ENCODE measurements at regions not wholly inside any gene's neighbourhood (a gene's known extent, or its start where the extent isn't known, plus 50 kb on each side); places are given as distances from the start of the nearest gene placed in this dataset.

DNA sequence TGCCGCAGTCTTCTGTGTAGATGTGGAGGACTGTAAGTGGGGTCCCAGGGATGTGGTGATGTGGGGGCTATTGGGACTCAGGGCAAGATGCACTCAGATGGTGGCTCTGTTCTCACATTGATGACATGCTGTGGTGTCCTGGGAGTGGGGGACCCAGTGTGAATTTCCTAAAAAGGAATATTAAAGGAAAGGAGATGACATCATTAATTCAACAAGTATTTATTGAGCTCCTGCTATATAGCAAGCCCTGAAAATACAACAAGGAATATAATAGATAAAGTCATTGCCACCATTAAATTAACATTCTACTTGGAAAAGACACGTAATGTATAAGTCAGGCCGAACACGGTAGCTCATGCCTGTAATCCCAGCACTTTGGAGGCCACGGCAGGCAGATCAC, 61.9 kb upstream of the MNX1 start:
- Histone ChIP-seq H3K27me3 (replicated peaks in 1 of 4; ENCODE audit: control extremely low read depth in 1 of 4, control insufficient read depth in 3 of 4, insufficient read depth in 4 of 4, low read length in 3 of 4) (peaks cover 0 to 12% (median 2%) of the 10 kb centered on the region in 4 experiments), H3K79me2 (ENCODE audit: control insufficient read depth, insufficient read depth, low read length) (no peaks in the 10 kb centered on the region), H3K9me3 (ENCODE audit: control extremely low read depth in 1 of 3, control insufficient read depth in 2 of 3, insufficient read depth in 1 of 3, low read length in 2 of 3) (peaks cover 0 to 10% (median 0%) of the 10 kb centered on the region in 3 donors), H3K4me2 (replicated peaks; ENCODE audit: low read depth, low read length, poor library complexity, severe bottlenecking) (no peak overlapping the region), H3K36me3 (replicated peaks in 1 of 2; ENCODE audit: control extremely low read depth in 1 of 2, control insufficient read depth in 1 of 2, extremely low read depth in 1 of 2, insufficient read depth in 2 of 2, low read length in 1 of 2) (no peaks in the 10 kb centered on the region), H3K4me3 (ENCODE audit: control extremely low read depth in 1 of 5, extremely low read depth in 1 of 5, insufficient read depth in 1 of 5, low read depth in 2 of 5, low read length in 4 of 5) (no peak overlapping the region), H2AFZ (ENCODE audit: insufficient read depth, low read depth, low read length, poor library complexity, severe bottlenecking) (no peak overlapping the region), H3K9ac (ENCODE audit: low read length) (no peak overlapping the region), H3K27ac (ENCODE audit: low read length in 2 of 2) (no peak overlapping the region), H4K20me1 (ENCODE audit: control insufficient read depth, insufficient read depth, low read length, poor library complexity, severe bottlenecking) (no peaks in the 10 kb centered on the region), H3K4me1 (ENCODE audit: control insufficient read depth in 2 of 2, insufficient read depth in 2 of 2, low read length in 2 of 2) (no peaks in the 10 kb centered on the region)
- intact Hi-C loops (cut with micrococcal nuclease) = no loop called here
- 93% methylated on average over 5 of the region's 5 CpGs for WGBS (ENCODE audit: insufficient coverage)
- Mint-ChIP-seq H3K9me3 (ENCODE audit: insufficient read depth) (peaks cover 2% of the 10 kb centered on the region), H3K4me3 (no peak overlapping the region), H3K4me1 (no peaks in the 10 kb centered on the region), H3K27me3 (peaks cover 46% of the 10 kb centered on the region), H3K27ac (no peak overlapping the region)
- TF ChIP-seq EZH2 (IDR thresholded peaks at IDR 0.05; ENCODE audit: borderline replicate concordance, insufficient read depth, low read depth, low read length, poor library complexity, severe bottlenecking) = no peak
- TF ChIP-seq, protein P1, sequence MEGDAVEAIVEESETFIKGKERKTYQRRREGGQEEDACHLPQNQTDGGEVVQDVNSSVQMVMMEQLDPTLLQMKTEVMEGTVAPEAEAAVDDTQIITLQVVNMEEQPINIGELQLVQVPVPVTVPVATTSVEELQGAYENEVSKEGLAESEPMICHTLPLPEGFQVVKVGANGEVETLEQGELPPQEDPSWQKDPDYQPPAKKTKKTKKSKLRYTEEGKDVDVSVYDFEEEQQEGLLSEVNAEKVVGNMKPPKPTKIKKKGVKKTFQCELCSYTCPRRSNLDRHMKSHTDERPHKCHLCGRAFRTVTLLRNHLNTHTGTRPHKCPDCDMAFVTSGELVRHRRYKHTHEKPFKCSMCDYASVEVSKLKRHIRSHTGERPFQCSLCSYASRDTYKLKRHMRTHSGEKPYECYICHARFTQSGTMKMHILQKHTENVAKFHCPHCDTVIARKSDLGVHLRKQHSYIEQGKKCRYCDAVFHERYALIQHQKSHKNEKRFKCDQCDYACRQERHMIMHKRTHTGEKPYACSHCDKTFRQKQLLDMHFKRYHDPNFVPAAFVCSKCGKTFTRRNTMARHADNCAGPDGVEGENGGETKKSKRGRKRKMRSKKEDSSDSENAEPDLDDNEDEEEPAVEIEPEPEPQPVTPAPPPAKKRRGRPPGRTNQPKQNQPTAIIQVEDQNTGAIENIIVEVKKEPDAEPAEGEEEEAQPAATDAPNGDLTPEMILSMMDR (IDR thresholded peaks at IDR 0.05) = no peak
- POLR2A ChIA-PET = no interaction called here
- DNase-seq (no peak), ATAC-seq (ENCODE audit: low read depth) (no peak)
- CTCF ChIA-PET = no interaction called here

DNA sequence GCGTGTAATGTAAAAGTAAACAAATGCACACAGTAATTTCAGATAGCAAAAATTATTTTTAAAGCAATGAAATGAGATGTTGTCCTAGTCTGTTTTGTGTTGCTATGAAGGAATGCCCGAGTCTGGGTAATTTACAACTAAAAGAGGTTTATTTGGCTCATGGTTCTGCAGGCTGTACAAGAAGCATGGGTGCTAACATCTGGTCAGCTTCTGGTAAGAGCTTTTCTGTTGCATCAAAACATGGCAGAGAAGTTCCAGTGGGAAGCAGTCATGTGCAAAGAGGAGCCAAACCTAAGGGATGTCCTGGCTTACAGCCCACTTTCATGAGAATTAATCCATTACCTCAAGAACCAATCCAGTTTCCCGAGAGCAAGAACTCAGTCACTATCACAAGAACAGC, 62.9 kb upstream of the MNX1 start:
- POLR2A ChIA-PET = no interaction called here

More for the DNA sequence above, 62.9 kb upstream of the MNX1 start:
- Histone ChIP-seq H3K9me3 (ENCODE audit: control extremely low read depth in 1 of 3, control insufficient read depth in 2 of 3, insufficient read depth in 1 of 3, low read length in 2 of 3) (peaks cover 0 to 10% (median 0%) of the 10 kb centered on the region in 3 donors), H3K79me2 (ENCODE audit: control insufficient read depth, insufficient read depth, low read length) (no peaks in the 10 kb centered on the region), H3K36me3 (replicated peaks in 1 of 2; ENCODE audit: control extremely low read depth in 1 of 2, control insufficient read depth in 1 of 2, extremely low read depth in 1 of 2, insufficient read depth in 2 of 2, low read length in 1 of 2) (no peaks in the 10 kb centered on the region), H3K9ac (ENCODE audit: low read length) (no peak overlapping the region), H3K27me3 (replicated peaks in 1 of 4; ENCODE audit: control extremely low read depth in 1 of 4, control insufficient read depth in 3 of 4, insufficient read depth in 4 of 4, low read length in 3 of 4) (peaks cover 0 to 22% (median 2%) of the 10 kb centered on the region in 4 experiments), H3K4me3 (ENCODE audit: control extremely low read depth in 1 of 5, extremely low read depth in 1 of 5, insufficient read depth in 1 of 5, low read depth in 2 of 5, low read length in 4 of 5) (no peak overlapping the region), H3K27ac (ENCODE audit: low read length in 2 of 2) (no peak overlapping the region), H3K4me2 (replicated peaks; ENCODE audit: low read depth, low read length, poor library complexity, severe bottlenecking) (no peak overlapping the region), H4K20me1 (ENCODE audit: control insufficient read depth, insufficient read depth, low read length, poor library complexity, severe bottlenecking) (no peaks in the 10 kb centered on the region), H2AFZ (ENCODE audit: insufficient read depth, low read depth, low read length, poor library complexity, severe bottlenecking) (no peak overlapping the region), H3K4me1 (ENCODE audit: control insufficient read depth in 2 of 2, insufficient read depth in 2 of 2, low read length in 2 of 2) (no peaks in the 10 kb centered on the region)
- intact Hi-C loops (cut with micrococcal nuclease) = no loop called here
- peaks cover 2% of the 10 kb centered on the region for H3K9me3 Mint-ChIP-seq (ENCODE audit: insufficient read depth)
- H3K27ac Mint-ChIP-seq = no peak overlapping the region
- ATAC-seq (ENCODE audit: low read depth) (no peak), DNase-seq (no peak)
- WGBS (ENCODE audit: insufficient coverage) = 100% methylated on average over 2 of the region's 3 CpGs
- no peaks in the 10 kb centered on the region for H3K4me1 Mint-ChIP-seq
- TF ChIP-seq EZH2 (IDR thresholded peaks at IDR 0.05; ENCODE audit: borderline replicate concordance, insufficient read depth, low read depth, low read length, poor library complexity, severe bottlenecking) = no peak
- TF ChIP-seq, protein P1 (IDR thresholded peaks at IDR 0.05) = no peak
- CTCF ChIA-PET = no interaction called here
- H3K27me3 Mint-ChIP-seq = peaks cover 44% of the 10 kb centered on the region
- H3K4me3 Mint-ChIP-seq = no peak overlapping the region

Data from B cell (primary cell).